Ovary (tissue), 3 donors: ENCODE measurements at regions not wholly inside any gene's neighbourhood (a gene's known extent, or its start where the extent isn't known, plus 50 kb on each side); places are given as distances from the start of the nearest gene placed in this dataset.

Experiments used
- CTCF ChIP-seq, 3 donors: fragments of 450-650 bp in 2 of 3; fragments of 200-600 bp in 1 of 3; IDR thresholded peaks; one replicate each; pipeline versions ENCODE4 v1.5.1 to v1.8.0; 2016 to 2022; ENCODE audit warnings: antibody characterized with exemption in 3 of 3, mild to moderate bottlenecking in 1 of 3
- EP300 ChIP-seq: sonication (generic); formaldehyde crosslinking; IDR thresholded peaks from one replicate; pipeline ENCODE4 v1.6.1; 2017; ENCODE audit warnings: antibody characterized with exemption
- POLR2A ChIP-seq: fragments of 450-650 bp; IDR thresholded peaks from one replicate; pipeline ENCODE4 v1.6.1; 2017; ENCODE audit warnings: antibody characterized with exemption, mild to moderate bottlenecking, moderate library complexity
- donor health status: DM: no; HTN: no; CAD: no.

DNA sequence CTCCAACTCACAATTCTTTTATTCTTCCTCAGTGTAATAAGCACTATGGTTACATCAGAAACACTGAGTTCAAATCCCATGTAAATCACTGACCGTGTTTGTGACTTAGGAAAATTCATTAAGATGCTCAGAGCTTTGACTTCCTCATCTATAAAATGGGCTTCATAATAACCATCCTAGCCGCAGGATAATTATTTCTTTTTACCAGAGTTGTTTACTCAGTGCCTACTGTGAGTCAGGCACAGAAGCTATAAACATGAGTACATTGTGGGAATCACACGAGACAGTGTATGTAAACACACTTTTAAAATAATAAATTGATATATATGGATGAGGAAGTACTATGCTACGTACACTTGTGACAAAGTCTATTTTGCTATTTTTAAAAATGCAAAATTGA lies 296.3 kb upstream of the TENM3 start:
- TF ChIP-seq EP300 = no peak
- no peak for TF ChIP-seq CTCF (IDR thresholded peaks at IDR 0.05)
- TF ChIP-seq POLR2A = no peak
